Esophagus muscularis mucosa (tissue), 3 donors: ENCODE measurements at regions not wholly inside any gene's neighbourhood (a gene's known extent, or its start where the extent isn't known, plus 50 kb on each side); places are given as distances from the start of the nearest gene placed in this dataset.

Source experiments
- POLR2AphosphoS5 ChIP-seq, 2 donors: sonication (generic); formaldehyde crosslinking; IDR thresholded peaks; one replicate each; pipeline ENCODE4 v1.6.1; 2017; ENCODE audit warnings: antibody characterized with exemption in 2 of 2
- TF ChIP-seq, protein P1 (sequence below), 3 experiments: fragments of 200-600 bp in 2 of 3; fragments of 450-650 bp in 1 of 3; sonication (generic) in 2 of 3; IDR thresholded peaks; one replicate each; pipeline ENCODE4 v1.5.1; 2017 to 2019; ENCODE audit warnings: antibody characterized with exemption in 3 of 3, mild to moderate bottlenecking in 2 of 3, moderate library complexity in 1 of 3

DNA sequence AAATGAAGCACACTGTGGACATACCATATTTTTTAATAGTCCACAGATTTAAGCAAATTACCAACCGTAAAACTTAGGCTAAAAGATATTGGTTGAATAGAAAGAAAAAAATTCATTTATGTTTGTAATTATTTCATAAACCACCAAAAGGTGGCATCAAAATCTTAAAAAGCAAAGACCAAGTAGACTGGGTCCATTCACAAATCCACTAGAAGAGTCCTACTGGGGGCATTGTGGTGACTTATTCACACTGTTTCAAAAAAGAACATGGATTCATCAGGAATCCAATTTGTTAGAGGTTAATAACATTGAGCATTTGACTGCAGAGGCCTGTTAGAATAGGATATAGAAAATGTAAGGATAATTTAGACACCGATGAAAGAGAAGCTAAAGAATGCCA, 194.9 kb upstream of the KYNU start:
- TF ChIP-seq, protein P1, sequence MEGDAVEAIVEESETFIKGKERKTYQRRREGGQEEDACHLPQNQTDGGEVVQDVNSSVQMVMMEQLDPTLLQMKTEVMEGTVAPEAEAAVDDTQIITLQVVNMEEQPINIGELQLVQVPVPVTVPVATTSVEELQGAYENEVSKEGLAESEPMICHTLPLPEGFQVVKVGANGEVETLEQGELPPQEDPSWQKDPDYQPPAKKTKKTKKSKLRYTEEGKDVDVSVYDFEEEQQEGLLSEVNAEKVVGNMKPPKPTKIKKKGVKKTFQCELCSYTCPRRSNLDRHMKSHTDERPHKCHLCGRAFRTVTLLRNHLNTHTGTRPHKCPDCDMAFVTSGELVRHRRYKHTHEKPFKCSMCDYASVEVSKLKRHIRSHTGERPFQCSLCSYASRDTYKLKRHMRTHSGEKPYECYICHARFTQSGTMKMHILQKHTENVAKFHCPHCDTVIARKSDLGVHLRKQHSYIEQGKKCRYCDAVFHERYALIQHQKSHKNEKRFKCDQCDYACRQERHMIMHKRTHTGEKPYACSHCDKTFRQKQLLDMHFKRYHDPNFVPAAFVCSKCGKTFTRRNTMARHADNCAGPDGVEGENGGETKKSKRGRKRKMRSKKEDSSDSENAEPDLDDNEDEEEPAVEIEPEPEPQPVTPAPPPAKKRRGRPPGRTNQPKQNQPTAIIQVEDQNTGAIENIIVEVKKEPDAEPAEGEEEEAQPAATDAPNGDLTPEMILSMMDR (IDR thresholded peaks at IDR 0.05), result no peak
- TF ChIP-seq POLR2AphosphoS5 (IDR thresholded peaks at IDR 0.05), result no peak
